Neural cell (in vitro differentiated cells): ENCODE measurements at regions not wholly inside any gene's neighbourhood (a gene's known extent, or its start where the extent isn't known, plus 50 kb on each side); places are given as distances from the start of the nearest gene placed in this dataset.

ENCODE experiments used
- H2AFZ ChIP-seq: fragments of 200-600, 300-800 bp; sonication (generic), shearing (Covaris generic); 2 replicates; pipeline ENCODE4 v1.6.0; 2014; ENCODE audit warnings: low read depth, mild to moderate bottlenecking, antibody characterized with exemption, low read length, moderate library complexity
- H3F3A ChIP-seq: fragments of 200-600 bp; shearing (Covaris generic); 2 replicates; pipeline ENCODE4 v1.6.1; 2016; ENCODE audit warnings: mild to moderate bottlenecking, moderate library complexity, mixed read lengths, antibody characterized with exemption, low read length; ENCODE audit not compliant: insufficient read depth, poor library complexity, severe bottlenecking
- H3K27ac ChIP-seq: fragments of 200-600, 300-800 bp; sonication (generic), shearing (Covaris generic); 2 replicates; pipeline ENCODE4 v1.5.1; 2014; ENCODE audit warnings: mild to moderate bottlenecking, low read length, moderate library complexity
- H3K27me3 ChIP-seq: fragments of 300-800, 200-600 bp; sonication (generic), shearing (Covaris generic); 2 replicates; pipeline ENCODE4 v1.6.0; 2014; ENCODE audit warnings: mild to moderate bottlenecking, low read depth, low read length, moderate library complexity; ENCODE audit not compliant: insufficient read depth
- H3K36me3 ChIP-seq: fragments of 300-800, 200-600 bp; sonication (generic), shearing (Covaris generic); 2 replicates; pipeline ENCODE4 v1.5.1; 2014; ENCODE audit warnings: mild to moderate bottlenecking, antibody characterized with exemption, low read length, moderate library complexity; ENCODE audit not compliant: insufficient read depth
- H3K4me2 ChIP-seq: fragments of 300-800, 200-600 bp; sonication (generic), shearing (Covaris generic); 2 replicates; pipeline ENCODE4 v1.6.0; 2014; ENCODE audit warnings: mild to moderate bottlenecking, low read length
- H3K4me3 ChIP-seq: fragments of 300-800, 200-600 bp; sonication (generic), shearing (Covaris generic); 2 replicates; pipeline ENCODE4 v1.5.1; 2014; ENCODE audit warnings: mild to moderate bottlenecking, low read length, moderate library complexity
- H3K79me2 ChIP-seq: fragments of 200-600 bp; shearing (Covaris generic); replicated peaks from 2 replicates; pipeline ENCODE4 v1.6.0; 2014; ENCODE audit warnings: mild to moderate bottlenecking, low read length, moderate library complexity; ENCODE audit not compliant: insufficient read depth
- H3K9ac ChIP-seq: fragments of 300-800, 200-600 bp; sonication (generic), shearing (Covaris generic); 2 replicates; pipeline ENCODE4 v1.6.1; 2016; ENCODE audit warnings: mild to moderate bottlenecking, low read length, mixed read lengths
- H3K9me2 ChIP-seq: fragments of 200-600 bp; shearing (Covaris generic); 2 replicates; pipeline ENCODE4 v1.6.1; 2016; ENCODE audit warnings: mild to moderate bottlenecking, low read length, mixed read lengths; ENCODE audit not compliant: insufficient read depth
- H3K9me3 ChIP-seq: fragments of 200-600, 300-800 bp; sonication (generic), shearing (Covaris generic); 2 replicates; pipeline ENCODE4 v1.6.1; 2016; ENCODE audit warnings: mild to moderate bottlenecking, mixed run types, low read length, moderate library complexity, mixed read lengths
- H4K20me1 ChIP-seq: fragments of 200-600 bp; shearing (Covaris generic); 2 replicates; pipeline ENCODE4 v1.6.1; 2016; ENCODE audit warnings: mild to moderate bottlenecking, mixed run types; ENCODE audit not compliant: insufficient read depth
- CTCF ChIP-seq: fragments of 450-650 bp; IDR thresholded peaks from 2 replicates; pipeline ENCODE4 v1.5.1; 2014; ENCODE audit warnings: antibody characterized with exemption, mild to moderate bottlenecking, moderate library complexity; ENCODE audit not compliant: poor library complexity, severe bottlenecking
- EP300 ChIP-seq: fragments of 450-650 bp; conservative IDR thresholded peaks from 2 replicates; pipeline ENCODE4 v1.6.1; 2014; ENCODE audit warnings: antibody characterized with exemption, mild to moderate bottlenecking, moderate library complexity; ENCODE audit not compliant: poor library complexity, severe bottlenecking
- EZH2 ChIP-seq: fragments of 200-600, 300-800 bp; shearing (Covaris generic), sonication (generic); IDR thresholded peaks from 2 replicates; pipeline ENCODE4 v1.6.1; 2014; ENCODE audit warnings: antibody characterized with exemption, low read length, borderline replicate concordance, mild to moderate bottlenecking; ENCODE audit not compliant: insufficient read depth, poor library complexity, severe bottlenecking
- MXI1 ChIP-seq: fragments of 450-650 bp; conservative IDR thresholded peaks from 2 replicates; pipeline ENCODE4 v1.6.1; 2014; ENCODE audit warnings: antibody characterized with exemption, mild to moderate bottlenecking; ENCODE audit not compliant: poor library complexity, severe bottlenecking
- POLR2AphosphoS5 ChIP-seq: IDR thresholded peaks from 2 replicates; pipeline ENCODE4 v1.6.1; 2012
- RAD21 ChIP-seq: fragments of 450-650 bp; conservative IDR thresholded peaks from 2 replicates; pipeline ENCODE4 v1.6.1; 2014; ENCODE audit warnings: antibody characterized with exemption, mild to moderate bottlenecking, moderate library complexity
- REST ChIP-seq: IDR thresholded peaks from 2 replicates; pipeline ENCODE4 v1.6.1; 2012; ENCODE audit warnings: borderline replicate concordance
- SMC3 ChIP-seq: fragments of 450-650 bp; conservative IDR thresholded peaks from 2 replicates; pipeline ENCODE4 v1.6.1; 2014; ENCODE audit warnings: antibody characterized with exemption, mild to moderate bottlenecking, moderate library complexity; ENCODE audit not compliant: poor library complexity
- TAF1 ChIP-seq: IDR thresholded peaks from 2 replicates; pipeline ENCODE4 v1.6.1; 2012; ENCODE audit warnings: low read depth

GRCh38 chrX:84729809-84730208 is 227.6 kb upstream of the HDX start:
- Histone ChIP-seq H3K4me3 (no peak overlapping the region), H3K36me3 (no peaks in the 10 kb centered on the region), H3F3A (no peaks in the 10 kb centered on the region), H4K20me1 (no peaks in the 10 kb centered on the region), H3K9me3 (no peaks in the 10 kb centered on the region), H2AFZ (no peak overlapping the region), H3K27ac (no peak overlapping the region), H3K27me3 (no peaks in the 10 kb centered on the region), H3K4me2 (no peak overlapping the region), H3K79me2 (no peaks in the 10 kb centered on the region), H3K9ac (no peak overlapping the region), H3K9me2 (no peaks in the 10 kb centered on the region)
- peak; percentile 53 for TF ChIP-seq CTCF
- TF ChIP-seq RAD21, result peak; percentile 44
- TF ChIP-seq MXI1, result no peak
- TF ChIP-seq EZH2, result no peak
- peak; percentile 36 for TF ChIP-seq SMC3

- no peaks in the 10 kb centered on the region for H3K36me3 ChIP-seq
- H3K79me2 ChIP-seq, result no peaks in the 10 kb centered on the region
- H3K9me2 ChIP-seq, result no peaks in the 10 kb centered on the region
- no peaks in the 10 kb centered on the region for H4K20me1 ChIP-seq
- no peak overlapping the region for H3K4me3 ChIP-seq
- no peak for TF ChIP-seq EP300
- no peak for TF ChIP-seq MXI1
- TF ChIP-seq POLR2AphosphoS5, result no peak
- TF ChIP-seq TAF1, result no peak
- TF ChIP-seq SMC3, result no peak
- TF ChIP-seq RAD21, result no peak
- no peak for TF ChIP-seq CTCF
- TF ChIP-seq REST, result no peak
- TF ChIP-seq EZH2, result no peak
- H3K27me3 ChIP-seq, result no peaks in the 10 kb centered on the region
- no peak overlapping the region for H3K27ac ChIP-seq
- H3K4me2 ChIP-seq, result no peak overlapping the region
- no peaks in the 10 kb centered on the region for H3F3A ChIP-seq
- H2AFZ ChIP-seq, result no peak overlapping the region
- no peak overlapping the region for H3K9ac ChIP-seq
- no peaks in the 10 kb centered on the region for H3K9me3 ChIP-seq
These were observed 232.8 kb upstream of the HDX start for GRCh38 chrX:84735025-84735424.
